ENCODE measurements at regions not wholly inside any gene's neighbourhood (a gene's known extent, or its start where the extent isn't known, plus 50 kb on each side); places are given as distances from the start of the nearest gene placed in this dataset.

- no peaks in the 10 kb centered on the region for H3K9me3 ChIP-seq (replicated peaks; ENCODE audit: insufficient read depth, low read length)
- H3K36me3 ChIP-seq (replicated peaks; ENCODE audit: insufficient read depth, low read length) = no peaks in the 10 kb centered on the region
- H3K4me2 ChIP-seq (ENCODE audit: low read depth, low read length) = no peak overlapping the region
- no peak overlapping the region for H3K4me3 ChIP-seq (ENCODE audit: low read length)
- no peak overlapping the region for H2AFZ ChIP-seq (ENCODE audit: low read length)
- no peaks in the 10 kb centered on the region for H3K27me3 ChIP-seq (replicated peaks; ENCODE audit: insufficient read depth, low read length)
- DNase-seq = no peak
- no peak for TF ChIP-seq EZH2phosphoT487 (IDR thresholded peaks at IDR 0.05; ENCODE audit: low read length)
- TF ChIP-seq EZH2 (optimal IDR thresholded peaks at IDR 0.05; ENCODE audit: low read depth, low read length) = no peak
- H3K9me2 ChIP-seq (replicated peaks; ENCODE audit: insufficient read depth, low read length) = no peaks in the 10 kb centered on the region
- no peaks in the 10 kb centered on the region for H3K79me2 ChIP-seq (ENCODE audit: low read length)
- H3F3A ChIP-seq (ENCODE audit: insufficient read depth, low read length) = no peaks in the 10 kb centered on the region
- no peak overlapping the region for H3K27ac ChIP-seq (ENCODE audit: low read length)
- H4K20me1 ChIP-seq (ENCODE audit: insufficient read depth, low read length) = no peaks in the 10 kb centered on the region
- no peak overlapping the region for H3K9ac ChIP-seq (ENCODE audit: low read length)
- no peaks in the 10 kb centered on the region for H3K4me1 ChIP-seq (ENCODE audit: low read length)
Measured at GRCh38 chr10:44259090-44259874, 125.6 kb downstream of the CXCL12 start.

GRCh38 chr10:44258460-44259089 lies 126.3 kb downstream of the CXCL12 start:
- no peaks in the 10 kb centered on the region for H3F3A ChIP-seq (ENCODE audit: insufficient read depth, low read length)
- H3K4me3 ChIP-seq (ENCODE audit: low read length) = no peak overlapping the region
- no peaks in the 10 kb centered on the region for H3K4me1 ChIP-seq (ENCODE audit: low read length)
- H3K9ac ChIP-seq (ENCODE audit: low read length) = no peak overlapping the region
- no peaks in the 10 kb centered on the region for H3K36me3 ChIP-seq (replicated peaks; ENCODE audit: insufficient read depth, low read length)
- DNase-seq = no peak
- no peaks in the 10 kb centered on the region for H3K79me2 ChIP-seq (ENCODE audit: low read length)
- no peak overlapping the region for H3K4me2 ChIP-seq (ENCODE audit: low read depth, low read length)
- TF ChIP-seq EZH2 (optimal IDR thresholded peaks at IDR 0.05; ENCODE audit: low read depth, low read length) (no peak), EZH2phosphoT487 (IDR thresholded peaks at IDR 0.05; ENCODE audit: low read length) (no peak), CTCF (IDR thresholded peaks at IDR 0.05; ENCODE audit: low read length) (no peak)
- H3K27ac ChIP-seq (ENCODE audit: low read length) = no peak overlapping the region
- no peaks in the 10 kb centered on the region for H4K20me1 ChIP-seq (ENCODE audit: insufficient read depth, low read length)
- H3K9me3 ChIP-seq (replicated peaks; ENCODE audit: insufficient read depth, low read length) = no peaks in the 10 kb centered on the region
- no peaks in the 10 kb centered on the region for H3K9me2 ChIP-seq (replicated peaks; ENCODE audit: insufficient read depth, low read length)
- no peak overlapping the region for H2AFZ ChIP-seq (ENCODE audit: low read length)
- no peaks in the 10 kb centered on the region for H3K27me3 ChIP-seq (replicated peaks; ENCODE audit: insufficient read depth, low read length)

GRCh38 chr10:44258019-44258418 lies 126.9 kb downstream of the CXCL12 start:
- Histone ChIP-seq H3F3A (ENCODE audit: insufficient read depth, low read length) (no peaks in the 10 kb centered on the region), H3K27ac (ENCODE audit: low read length) (no peak overlapping the region), H3K4me2 (ENCODE audit: low read depth, low read length) (no peak overlapping the region), H3K9me3 (replicated peaks; ENCODE audit: insufficient read depth, low read length) (no peaks in the 10 kb centered on the region), H3K9ac (ENCODE audit: low read length) (no peak overlapping the region), H2AFZ (ENCODE audit: low read length) (no peak overlapping the region), H3K79me2 (ENCODE audit: low read length) (no peaks in the 10 kb centered on the region), H3K4me1 (ENCODE audit: low read length) (no peaks in the 10 kb centered on the region), H3K27me3 (replicated peaks; ENCODE audit: insufficient read depth, low read length) (no peaks in the 10 kb centered on the region), H3K36me3 (replicated peaks; ENCODE audit: insufficient read depth, low read length) (no peaks in the 10 kb centered on the region), H4K20me1 (ENCODE audit: insufficient read depth, low read length) (no peaks in the 10 kb centered on the region), H3K9me2 (replicated peaks; ENCODE audit: insufficient read depth, low read length) (no peaks in the 10 kb centered on the region), H3K4me3 (ENCODE audit: low read length) (no peak overlapping the region)
- TF ChIP-seq EZH2phosphoT487 (IDR thresholded peaks at IDR 0.05; ENCODE audit: low read length) (no peak), EZH2 (optimal IDR thresholded peaks at IDR 0.05; ENCODE audit: low read depth, low read length) (no peak), CTCF (IDR thresholded peaks at IDR 0.05; ENCODE audit: low read length) (no peak)
- no peak for DNase-seq
